ENCODE measurements at regions not wholly inside any gene's neighbourhood (a gene's known extent, or its start where the extent isn't known, plus 50 kb on each side); places are given as distances from the start of the nearest gene placed in this dataset.
"Not testable (repeated sequence)": the region's sequence is repeated elsewhere in the genome, so short reads cannot be mapped to it uniquely, and the experiment has no call there.

DNA sequence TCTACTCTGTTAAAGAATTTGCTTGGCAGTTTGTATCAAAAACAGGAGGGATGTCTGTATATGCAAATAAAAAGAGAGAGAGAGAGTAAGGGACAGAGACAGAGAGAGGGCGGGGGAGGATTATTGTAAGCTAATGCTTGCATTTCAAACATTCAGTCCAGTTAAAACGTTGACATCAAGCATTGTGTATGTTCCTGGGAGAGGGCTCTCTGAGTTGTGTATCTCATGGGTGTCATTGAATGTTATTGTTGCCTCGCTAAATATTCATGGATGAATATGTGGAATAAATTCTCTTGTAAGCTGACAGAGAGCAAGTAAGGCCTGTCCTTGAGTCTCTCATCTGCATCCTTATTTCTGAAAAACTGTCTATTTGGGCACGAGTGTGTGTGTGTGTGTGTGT, 78.8 kb upstream of the VRK1 start (continued):
- no peak for TF ChIP-seq POLR2AphosphoS5 (IDR thresholded peaks at IDR 0.05; ENCODE audit: low read depth)
- TF ChIP-seq, protein P1, sequence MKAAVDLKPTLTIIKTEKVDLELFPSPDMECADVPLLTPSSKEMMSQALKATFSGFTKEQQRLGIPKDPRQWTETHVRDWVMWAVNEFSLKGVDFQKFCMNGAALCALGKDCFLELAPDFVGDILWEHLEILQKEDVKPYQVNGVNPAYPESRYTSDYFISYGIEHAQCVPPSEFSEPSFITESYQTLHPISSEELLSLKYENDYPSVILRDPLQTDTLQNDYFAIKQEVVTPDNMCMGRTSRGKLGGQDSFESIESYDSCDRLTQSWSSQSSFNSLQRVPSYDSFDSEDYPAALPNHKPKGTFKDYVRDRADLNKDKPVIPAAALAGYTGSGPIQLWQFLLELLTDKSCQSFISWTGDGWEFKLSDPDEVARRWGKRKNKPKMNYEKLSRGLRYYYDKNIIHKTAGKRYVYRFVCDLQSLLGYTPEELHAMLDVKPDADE (IDR thresholded peaks at IDR 0.05): no peak
- TF ChIP-seq JUNB (IDR thresholded peaks at IDR 0.05; ENCODE audit: unreplicated experiment): no peak

DNA sequence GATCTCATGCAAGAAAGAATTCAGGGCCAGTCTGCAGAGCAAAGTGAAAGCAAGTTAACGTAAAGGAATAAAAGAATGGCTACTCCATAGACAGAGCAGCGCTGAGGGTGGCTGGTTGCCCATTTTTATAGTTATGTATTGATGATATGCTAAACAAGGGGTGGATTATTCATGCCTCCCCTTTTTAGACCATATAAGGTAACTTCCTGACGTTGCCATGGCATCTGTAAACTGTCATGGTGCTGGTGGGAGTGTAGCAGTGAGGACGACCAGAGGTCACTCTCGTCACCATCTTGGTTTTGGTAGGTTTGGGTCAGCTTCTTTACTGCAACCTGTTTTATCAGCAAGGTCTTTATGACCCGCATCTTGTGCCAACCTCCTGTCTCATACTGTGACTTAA, 76.5 kb upstream of the VRK1 start:
- H3K4me1 ChIP-seq (ENCODE audit: insufficient read depth); DNase-seq (ENCODE audit: low spot score); H4K20me1 ChIP-seq (replicated peaks; ENCODE audit: insufficient read depth); H3K27ac Mint-ChIP-seq; H3K27ac ChIP-seq (ENCODE audit: low read depth); H3K36me3 Mint-ChIP-seq (ENCODE audit: low read depth); H3K9me2 ChIP-seq (ENCODE audit: insufficient read depth); ATAC-seq; H3K9me3 Mint-ChIP-seq; H3K4me3 ChIP-seq; H3K36me3 ChIP-seq (ENCODE audit: insufficient read depth); H3K27me3 ChIP-seq (ENCODE audit: insufficient read depth); H3K4me1 Mint-ChIP-seq; H2AFZ ChIP-seq; H3K4me2 ChIP-seq; H3K79me2 ChIP-seq (replicated peaks; ENCODE audit: insufficient read depth); H3K4me3 Mint-ChIP-seq; H3F3A ChIP-seq (replicated peaks; ENCODE audit: low read depth): not testable (repeated sequence)
- H3K27me3 Mint-ChIP-seq (ENCODE audit: insufficient read depth, low read depth, poor library complexity): peaks cover 15% of the 10 kb centered on the region

DNA sequence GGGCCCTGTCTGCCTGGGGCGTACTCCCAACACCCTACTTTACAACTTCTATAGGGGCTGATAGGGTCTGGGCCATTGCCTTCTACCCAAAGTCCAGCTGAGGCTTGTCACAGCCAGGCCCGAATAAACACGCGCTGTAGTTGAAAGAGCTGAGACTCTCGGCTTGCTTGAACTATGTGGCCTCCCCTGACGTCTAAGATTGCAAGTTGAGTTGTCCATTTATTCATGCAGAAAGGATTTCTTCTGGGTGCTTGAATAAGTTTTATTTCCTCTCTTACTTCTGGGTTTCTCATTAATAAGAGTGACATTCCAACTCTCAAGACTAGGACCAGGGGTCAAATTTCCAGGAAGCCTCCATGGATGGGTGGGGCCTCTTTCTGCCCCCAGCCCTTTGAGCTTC, 74.4 kb upstream of the VRK1 start:
- H3K4me3 ChIP-seq: no peak overlapping the region
- H3K9me2 ChIP-seq (ENCODE audit: insufficient read depth): no peaks in the 10 kb centered on the region
- H3K36me3 Mint-ChIP-seq (ENCODE audit: low read depth): no peaks in the 10 kb centered on the region
- H2AFZ ChIP-seq: no peak overlapping the region
- no peak overlapping the region for H3K4me3 Mint-ChIP-seq
- peak; percentile 6 for DNase-seq (ENCODE audit: low spot score)
- no peaks in the 10 kb centered on the region for H3K4me1 ChIP-seq (ENCODE audit: insufficient read depth)
- H3F3A ChIP-seq (replicated peaks; ENCODE audit: low read depth): no peaks in the 10 kb centered on the region
- no peaks in the 10 kb centered on the region for H3K36me3 ChIP-seq (ENCODE audit: insufficient read depth)
- no peak for ATAC-seq
- no peak overlapping the region for H3K27ac Mint-ChIP-seq
- H4K20me1 ChIP-seq (replicated peaks; ENCODE audit: insufficient read depth): no peaks in the 10 kb centered on the region
- H3K27ac ChIP-seq (ENCODE audit: low read depth): no peak overlapping the region
- H3K9me3 Mint-ChIP-seq: peaks cover 6% of the 10 kb centered on the region; the same call in 1 of the 3 replicates
- H3K27me3 ChIP-seq (ENCODE audit: insufficient read depth): no peaks in the 10 kb centered on the region
- no peaks in the 10 kb centered on the region for H3K79me2 ChIP-seq (replicated peaks; ENCODE audit: insufficient read depth)
- peaks cover 3% of the 10 kb centered on the region; the same call in 2 of the 3 replicates for H3K4me1 Mint-ChIP-seq
- H3K27me3 Mint-ChIP-seq (ENCODE audit: insufficient read depth, low read depth, poor library complexity): peaks cover 15% of the 10 kb centered on the region
- no peak overlapping the region for H3K4me2 ChIP-seq
- TF ChIP-seq JUNB (IDR thresholded peaks at IDR 0.05; ENCODE audit: unreplicated experiment) (no peak), NANOG (IDR thresholded peaks at IDR 0.05; ENCODE audit: borderline replicate concordance) (no peak), POLR2AphosphoS5 (IDR thresholded peaks at IDR 0.05; ENCODE audit: low read depth) (no peak), ZNF331 (CRISPR knock-in tag; IDR thresholded peaks at IDR 0.05; ENCODE audit: low read depth) (no peak), ZNF114 (CRISPR knock-in tag; IDR thresholded peaks at IDR 0.05) (no peak)
- TF ChIP-seq, protein P2, sequence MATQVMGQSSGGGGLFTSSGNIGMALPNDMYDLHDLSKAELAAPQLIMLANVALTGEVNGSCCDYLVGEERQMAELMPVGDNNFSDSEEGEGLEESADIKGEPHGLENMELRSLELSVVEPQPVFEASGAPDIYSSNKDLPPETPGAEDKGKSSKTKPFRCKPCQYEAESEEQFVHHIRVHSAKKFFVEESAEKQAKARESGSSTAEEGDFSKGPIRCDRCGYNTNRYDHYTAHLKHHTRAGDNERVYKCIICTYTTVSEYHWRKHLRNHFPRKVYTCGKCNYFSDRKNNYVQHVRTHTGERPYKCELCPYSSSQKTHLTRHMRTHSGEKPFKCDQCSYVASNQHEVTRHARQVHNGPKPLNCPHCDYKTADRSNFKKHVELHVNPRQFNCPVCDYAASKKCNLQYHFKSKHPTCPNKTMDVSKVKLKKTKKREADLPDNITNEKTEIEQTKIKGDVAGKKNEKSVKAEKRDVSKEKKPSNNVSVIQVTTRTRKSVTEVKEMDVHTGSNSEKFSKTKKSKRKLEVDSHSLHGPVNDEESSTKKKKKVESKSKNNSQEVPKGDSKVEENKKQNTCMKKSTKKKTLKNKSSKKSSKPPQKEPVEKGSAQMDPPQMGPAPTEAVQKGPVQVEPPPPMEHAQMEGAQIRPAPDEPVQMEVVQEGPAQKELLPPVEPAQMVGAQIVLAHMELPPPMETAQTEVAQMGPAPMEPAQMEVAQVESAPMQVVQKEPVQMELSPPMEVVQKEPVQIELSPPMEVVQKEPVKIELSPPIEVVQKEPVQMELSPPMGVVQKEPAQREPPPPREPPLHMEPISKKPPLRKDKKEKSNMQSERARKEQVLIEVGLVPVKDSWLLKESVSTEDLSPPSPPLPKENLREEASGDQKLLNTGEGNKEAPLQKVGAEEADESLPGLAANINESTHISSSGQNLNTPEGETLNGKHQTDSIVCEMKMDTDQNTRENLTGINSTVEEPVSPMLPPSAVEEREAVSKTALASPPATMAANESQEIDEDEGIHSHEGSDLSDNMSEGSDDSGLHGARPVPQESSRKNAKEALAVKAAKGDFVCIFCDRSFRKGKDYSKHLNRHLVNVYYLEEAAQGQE (IDR thresholded peaks at IDR 0.05; ENCODE audit: unreplicated experiment): no peak
- TF ChIP-seq, protein P3, sequence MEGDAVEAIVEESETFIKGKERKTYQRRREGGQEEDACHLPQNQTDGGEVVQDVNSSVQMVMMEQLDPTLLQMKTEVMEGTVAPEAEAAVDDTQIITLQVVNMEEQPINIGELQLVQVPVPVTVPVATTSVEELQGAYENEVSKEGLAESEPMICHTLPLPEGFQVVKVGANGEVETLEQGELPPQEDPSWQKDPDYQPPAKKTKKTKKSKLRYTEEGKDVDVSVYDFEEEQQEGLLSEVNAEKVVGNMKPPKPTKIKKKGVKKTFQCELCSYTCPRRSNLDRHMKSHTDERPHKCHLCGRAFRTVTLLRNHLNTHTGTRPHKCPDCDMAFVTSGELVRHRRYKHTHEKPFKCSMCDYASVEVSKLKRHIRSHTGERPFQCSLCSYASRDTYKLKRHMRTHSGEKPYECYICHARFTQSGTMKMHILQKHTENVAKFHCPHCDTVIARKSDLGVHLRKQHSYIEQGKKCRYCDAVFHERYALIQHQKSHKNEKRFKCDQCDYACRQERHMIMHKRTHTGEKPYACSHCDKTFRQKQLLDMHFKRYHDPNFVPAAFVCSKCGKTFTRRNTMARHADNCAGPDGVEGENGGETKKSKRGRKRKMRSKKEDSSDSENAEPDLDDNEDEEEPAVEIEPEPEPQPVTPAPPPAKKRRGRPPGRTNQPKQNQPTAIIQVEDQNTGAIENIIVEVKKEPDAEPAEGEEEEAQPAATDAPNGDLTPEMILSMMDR (conservative IDR thresholded peaks at IDR 0.05; ENCODE audit: low read depth in 2 of 2): no peak

Measured in GM23338 (cell line).